ENCODE measurements at regions not wholly inside any gene's neighbourhood (a gene's known extent, or its start where the extent isn't known, plus 50 kb on each side); places are given as distances from the start of the nearest gene placed in this dataset.
"Not testable (repeated sequence)": the region's sequence is repeated elsewhere in the genome, so short reads cannot be mapped to it uniquely, and the experiment has no call there.

DNA sequence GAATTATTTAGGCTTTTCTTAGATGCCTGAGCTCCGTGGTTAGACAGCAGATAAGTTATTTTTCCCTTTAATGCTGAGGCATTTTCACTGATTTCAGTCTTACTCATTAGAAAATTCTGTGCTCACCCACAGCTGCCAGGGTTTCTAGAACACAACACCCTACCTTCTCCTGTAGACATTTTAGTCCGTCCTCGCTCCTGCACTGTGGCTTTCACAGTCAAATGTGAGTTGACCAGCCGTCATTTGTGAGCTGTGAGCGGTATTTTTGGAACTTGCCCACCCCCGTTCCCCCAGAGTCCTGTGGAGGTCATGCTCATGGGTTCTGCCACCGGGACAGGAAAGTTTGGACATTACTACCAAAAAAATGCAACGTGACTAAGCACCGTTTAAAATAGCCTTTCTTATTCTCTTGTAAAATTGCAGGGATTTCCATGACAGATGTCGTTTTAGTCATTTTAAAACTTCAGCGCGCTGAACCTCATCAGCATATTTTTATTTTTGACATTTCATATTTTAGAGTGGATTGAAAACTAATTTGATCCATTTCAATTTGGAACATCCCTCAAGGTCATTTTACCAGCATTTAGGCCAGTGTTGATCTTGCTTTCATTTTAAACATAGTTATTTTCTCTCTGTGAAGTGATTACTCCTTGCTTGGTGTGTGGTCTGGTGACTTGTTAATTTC is 249.6 kb upstream of the PLGLB2 start:
- peak; percentile 60 for DNase-seq

DNA sequence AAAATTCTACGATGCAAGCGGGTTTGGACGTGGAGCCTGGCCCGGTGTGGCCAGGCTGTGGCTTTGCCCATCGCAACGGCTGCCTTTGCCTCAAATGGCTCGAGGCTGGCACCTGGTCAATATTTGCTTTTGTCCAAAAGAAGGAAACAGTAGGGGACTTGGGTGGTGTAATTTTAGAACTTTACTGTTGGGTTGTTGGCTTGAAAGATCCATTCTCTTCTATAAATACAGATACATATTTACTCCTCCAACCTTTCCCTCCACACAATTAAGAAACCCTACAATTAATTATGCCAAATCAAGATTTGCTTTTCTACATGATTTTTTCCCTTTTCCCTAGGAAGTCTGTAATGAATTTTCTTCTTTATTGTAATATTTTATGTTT is 249.0 kb upstream of the PLGLB2 start:
- DNase-seq: not testable (repeated sequence)

DNA sequence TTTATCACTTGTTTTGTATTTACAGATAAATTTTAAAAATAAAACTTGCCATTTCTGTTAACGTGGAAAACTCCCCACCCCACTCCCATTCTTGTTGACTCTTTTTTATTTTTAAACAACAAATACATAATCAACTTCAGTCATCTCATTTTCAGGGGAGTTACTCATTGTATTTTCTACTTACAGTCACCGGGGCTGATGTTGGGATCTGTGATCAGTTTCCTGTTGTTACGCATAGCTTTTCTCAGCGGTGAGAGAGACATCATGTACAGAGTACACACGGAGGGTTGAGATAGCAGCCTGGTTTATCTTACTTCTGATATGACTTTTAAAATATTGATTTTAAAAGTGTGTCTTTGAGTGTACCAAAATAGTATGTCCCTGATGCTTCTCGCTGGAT is 248.0 kb upstream of the PLGLB2 start:
- DNase-seq: not testable (repeated sequence)

DNA sequence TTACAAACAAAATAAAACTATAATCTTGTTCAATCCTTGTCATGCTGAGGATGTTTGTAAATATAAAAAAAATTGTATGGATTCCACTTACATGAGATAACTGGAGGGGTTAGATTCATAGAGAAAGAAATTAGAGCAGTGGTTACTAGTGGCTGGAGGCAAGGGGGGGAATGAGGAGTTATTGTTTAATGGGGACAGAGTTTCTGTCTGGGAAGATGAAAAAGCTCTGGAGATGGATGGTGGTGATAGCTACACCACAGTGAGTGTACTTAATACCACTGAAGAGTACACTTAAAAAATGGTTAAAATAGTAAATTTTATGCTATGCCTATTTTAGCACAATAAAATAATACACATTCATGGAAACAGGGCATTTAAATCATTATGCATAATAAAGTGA is 247.5 kb upstream of the PLGLB2 start:
- DNase-seq: not testable (repeated sequence)

- not testable (repeated sequence) for DNase-seq
Observed at GRCh38 chr2:87500951-87501350, 246.9 kb upstream of the PLGLB2 start.

DNA sequence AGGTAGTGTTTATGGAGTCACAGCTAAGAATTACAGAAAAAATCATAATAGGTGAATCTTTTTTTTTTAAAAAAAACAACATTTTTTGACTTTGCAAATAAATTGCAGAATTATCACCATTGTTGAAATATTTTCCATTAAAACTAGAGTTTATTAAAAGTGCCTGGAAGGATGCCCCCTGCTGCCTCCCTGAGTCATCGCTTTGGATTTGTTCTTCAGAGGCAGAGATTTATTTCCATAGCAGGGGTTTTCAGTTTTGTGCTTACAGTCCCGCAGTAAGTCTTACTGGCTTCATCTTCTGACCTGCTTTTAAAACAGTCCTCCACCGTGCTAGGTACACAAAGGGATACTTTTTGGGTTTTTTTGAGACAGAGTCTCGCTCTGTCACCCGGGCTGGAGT is 244.9 kb upstream of the PLGLB2 start:
- not testable (repeated sequence) for DNase-seq

DNA sequence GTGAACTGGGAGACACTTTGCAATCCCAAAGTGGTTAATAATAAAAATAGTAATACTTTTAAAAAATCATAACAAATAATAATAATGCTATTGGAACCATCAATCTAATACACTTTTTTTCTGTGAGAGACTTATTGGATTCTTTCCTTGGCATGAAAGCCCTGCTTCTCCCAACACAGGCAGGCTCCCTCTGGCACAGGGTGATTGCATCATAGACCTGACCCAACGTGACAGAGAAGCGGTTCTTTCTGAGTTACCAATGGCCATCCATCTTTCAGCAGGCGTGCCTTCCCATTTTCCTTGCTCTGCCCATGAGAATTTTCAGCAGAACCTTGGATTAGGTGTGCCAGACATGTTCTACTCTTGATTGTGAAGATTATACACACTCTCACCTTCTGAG is 242.6 kb upstream of the PLGLB2 start:
- DNase-seq: not testable (repeated sequence)

- not testable (repeated sequence) for DNase-seq
Observed at GRCh38 chr2:87505909-87506308, 242.0 kb upstream of the PLGLB2 start.

- DNase-seq: not testable (repeated sequence)
Observed at GRCh38 chr2:87507378-87508348, 240.2 kb upstream of the PLGLB2 start.

DNA sequence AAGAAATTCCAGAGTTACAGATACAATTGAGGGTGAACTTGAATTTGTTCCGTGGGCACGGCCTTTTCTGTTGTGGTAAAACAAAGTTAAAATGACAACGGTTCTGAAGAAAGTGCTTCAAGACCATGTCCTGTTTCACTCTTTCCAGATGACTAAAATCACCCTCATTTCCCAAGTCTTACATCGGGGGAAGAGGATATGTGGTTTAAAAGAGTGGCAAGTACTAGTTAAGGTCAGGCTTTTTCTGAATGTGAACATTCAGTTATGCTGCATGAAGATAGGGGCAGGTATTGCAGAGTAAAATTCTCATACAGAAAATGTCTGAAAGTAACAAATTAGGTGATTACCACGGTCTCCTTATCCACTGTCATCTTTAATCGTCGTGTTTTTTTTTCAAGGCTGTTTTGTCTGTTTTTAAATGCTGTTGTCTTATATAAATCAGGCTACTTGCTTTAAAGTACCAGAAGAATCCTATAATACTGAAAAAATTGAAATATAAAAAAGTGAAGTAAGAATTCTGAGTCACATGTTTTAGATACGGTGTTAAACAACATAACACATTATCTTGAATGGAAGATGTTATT is 236.6 kb upstream of the PLGLB2 start:
- not testable (repeated sequence) for DNase-seq

DNA sequence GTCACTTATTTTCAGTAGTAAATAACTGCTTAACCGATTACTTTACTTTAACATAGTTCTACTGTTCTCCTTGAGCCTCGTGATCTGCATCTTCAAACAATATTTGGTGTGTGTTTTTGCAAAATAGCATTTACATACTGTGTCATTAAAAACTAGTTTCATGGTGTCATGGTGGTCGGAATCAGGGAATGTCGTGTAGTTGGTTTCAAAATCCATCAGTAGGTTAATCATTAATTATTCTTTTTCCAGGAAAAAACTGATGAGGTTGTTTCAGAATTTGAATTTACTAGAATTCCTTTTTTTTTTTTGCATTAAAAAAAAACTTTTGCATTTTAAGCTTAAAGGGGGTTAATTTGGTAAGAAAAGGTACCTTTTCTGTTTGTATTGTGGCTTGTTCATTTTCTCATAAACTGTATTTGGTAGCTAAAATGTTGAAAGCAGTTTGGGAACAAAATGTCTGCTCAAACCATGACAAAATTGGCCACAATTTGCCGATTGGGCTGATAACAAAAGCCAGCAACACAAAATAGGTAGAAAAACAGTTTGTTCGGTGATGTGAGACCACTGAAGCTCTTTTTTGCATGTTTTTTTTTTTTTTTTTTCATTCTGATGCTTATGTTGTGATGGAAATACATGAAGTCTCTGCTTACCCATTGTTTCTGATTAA is 234.9 kb upstream of the PLGLB2 start:
- not testable (repeated sequence) for DNase-seq

DNA sequence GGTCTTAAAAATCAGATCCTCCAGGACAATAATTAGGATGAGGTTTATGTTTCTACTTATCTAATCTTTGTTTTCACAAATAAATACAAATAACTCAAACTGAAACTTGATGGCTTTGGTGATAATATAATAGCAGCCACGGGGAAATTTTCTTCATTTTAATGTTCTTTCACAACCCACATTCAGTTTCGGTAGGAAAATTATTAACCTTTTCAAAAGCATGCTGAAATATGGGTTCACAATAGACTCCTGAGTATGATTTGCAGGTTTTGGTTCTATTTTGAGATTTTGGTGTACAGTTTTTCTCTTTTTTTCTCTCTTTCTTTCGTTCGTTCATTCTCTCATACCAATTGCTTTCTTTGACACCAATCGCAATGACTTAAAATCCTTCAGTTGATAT is 233.9 kb upstream of the PLGLB2 start:
- DNase-seq: not testable (repeated sequence)

DNA sequence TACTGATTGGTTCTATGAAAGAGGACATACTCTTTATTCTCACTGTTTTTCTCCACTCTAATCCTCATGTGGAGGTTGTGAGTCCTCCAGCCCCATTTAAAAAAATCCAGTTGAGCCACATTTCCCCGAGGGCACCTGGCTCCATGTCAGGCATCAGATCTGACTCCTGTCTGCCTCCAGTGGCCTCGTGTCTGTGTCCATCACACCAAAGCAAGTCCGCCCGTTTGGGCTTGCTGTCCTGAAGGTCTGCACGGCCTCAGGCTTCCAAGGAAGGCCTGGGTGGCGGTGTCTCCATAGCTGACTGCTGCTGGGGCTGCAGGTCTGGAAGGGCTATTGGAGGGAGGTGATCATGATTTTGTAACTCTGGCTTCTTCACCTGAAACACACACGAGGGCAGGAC is 233.4 kb upstream of the PLGLB2 start:
- DNase-seq: not testable (repeated sequence)

- DNase-seq: not testable (repeated sequence)
Observed at GRCh38 chr2:87515226-87515625, 232.7 kb upstream of the PLGLB2 start.

- not testable (repeated sequence) for DNase-seq
Observed at GRCh38 chr2:87515875-87516274, 232.0 kb upstream of the PLGLB2 start.

GRCh38 chr2:87516369-87516967 is 231.4 kb upstream of the PLGLB2 start:
- DNase-seq: not testable (repeated sequence)

- DNase-seq: not testable (repeated sequence)
Observed at GRCh38 chr2:87517438-87517837, 230.4 kb upstream of the PLGLB2 start.

DNA sequence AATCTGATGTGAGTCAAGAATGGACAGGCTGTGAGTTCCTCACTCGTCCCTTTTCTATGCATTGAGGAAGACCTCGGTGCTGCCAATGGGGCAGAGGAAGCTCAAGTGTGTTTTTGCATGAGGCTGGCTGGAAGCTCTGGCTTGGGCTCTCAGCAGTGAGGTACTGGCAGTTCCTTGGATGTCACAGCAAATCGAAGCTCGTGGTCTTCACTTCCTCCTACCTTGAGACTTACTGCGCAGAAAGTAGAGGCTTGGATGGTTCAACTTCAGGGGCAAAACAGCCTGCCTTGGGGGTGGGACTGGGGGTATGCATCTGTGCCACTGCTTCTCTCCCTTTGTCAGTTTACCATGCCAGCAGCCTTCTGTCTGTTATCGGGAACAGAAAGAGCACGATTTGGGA is 229.8 kb upstream of the PLGLB2 start:
- DNase-seq: not testable (repeated sequence)

- not testable (repeated sequence) for DNase-seq
Observed at GRCh38 chr2:87518547-87518946, 229.3 kb upstream of the PLGLB2 start.

DNA sequence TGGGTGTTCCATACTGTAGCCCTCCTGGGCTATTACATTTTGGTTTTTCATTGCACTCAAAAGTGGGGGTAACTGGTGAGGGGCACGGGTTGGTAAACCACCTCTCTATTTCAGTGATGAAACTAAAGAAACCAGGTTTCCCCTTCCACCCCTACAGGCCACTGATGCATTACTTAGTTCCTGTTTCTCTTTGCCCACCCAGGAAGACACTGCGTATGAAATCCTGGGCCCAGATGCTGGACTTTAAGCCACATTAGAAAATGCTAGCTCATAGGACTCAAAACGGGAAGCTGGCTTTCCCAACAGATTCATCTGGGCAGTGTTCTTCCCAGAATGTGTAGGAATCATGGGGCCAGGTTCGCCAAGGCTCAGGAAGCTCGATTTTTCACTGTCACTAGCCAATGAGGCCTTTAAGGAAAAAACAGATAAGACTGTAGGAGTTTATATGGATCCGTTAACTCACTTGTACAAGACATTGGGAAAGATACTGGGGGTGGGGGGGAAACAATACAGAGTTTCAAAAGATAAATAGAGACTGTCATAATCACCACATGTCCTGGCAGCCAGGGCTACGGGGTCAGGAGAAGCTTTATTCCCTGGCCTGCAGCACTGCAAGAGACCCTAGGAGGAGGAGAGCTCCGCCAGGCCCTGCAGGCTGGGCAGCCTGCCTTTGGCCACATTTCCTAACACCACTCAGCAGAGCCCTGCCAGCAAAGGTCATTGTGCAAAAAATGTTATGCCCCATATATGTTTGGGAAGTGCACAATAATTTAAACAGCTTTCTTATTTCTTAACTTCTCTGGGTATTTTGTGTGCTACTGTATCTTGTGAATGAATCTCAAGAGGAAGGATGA is 228.5 kb upstream of the PLGLB2 start:
- not testable (repeated sequence) for DNase-seq

GRCh38 chr2:87521057-87521456 is 226.8 kb upstream of the PLGLB2 start:
- DNase-seq: peak; percentile 74
